Hematopoietic multipotent progenitor cell treated with erythropoietin and hydrocortisone succinate and interleukin-3 and kit ligand, for 15 days (in vitro differentiated cells): ENCODE measurements at regions not wholly inside any gene's neighbourhood (a gene's known extent, or its start where the extent isn't known, plus 50 kb on each side); places are given as distances from the start of the nearest gene placed in this dataset.
"Not testable (repeated sequence)": the region's sequence is repeated elsewhere in the genome, so short reads cannot be mapped to it uniquely, and the experiment has no call there.

Experiments
- DNase-seq: peaks from one replicate; pipeline ENCODE4 v3.0.0-alpha.2; 2015; ENCODE audit warnings: low spot score

GRCh38 chr2:89960570-89960969 is 1269.1 kb downstream of the RPIA start:
- DNase-seq, result not testable (repeated sequence)

GRCh38 chr2:89968567-89968966 is 1277.1 kb downstream of the RPIA start:
- not testable (repeated sequence) for DNase-seq

- DNase-seq, result not testable (repeated sequence)
Observed at GRCh38 chr2:89969190-89969589, 1277.7 kb downstream of the RPIA start.

- not testable (repeated sequence) for DNase-seq
Observed at GRCh38 chr2:89973849-89974248, 1282.4 kb downstream of the RPIA start.

GRCh38 chr2:89979826-89980537 is 1288.5 kb downstream of the RPIA start:
- not testable (repeated sequence) for DNase-seq

- not testable (repeated sequence) for DNase-seq
Observed at GRCh38 chr2:89982246-89982645, 1290.8 kb downstream of the RPIA start.

DNA sequence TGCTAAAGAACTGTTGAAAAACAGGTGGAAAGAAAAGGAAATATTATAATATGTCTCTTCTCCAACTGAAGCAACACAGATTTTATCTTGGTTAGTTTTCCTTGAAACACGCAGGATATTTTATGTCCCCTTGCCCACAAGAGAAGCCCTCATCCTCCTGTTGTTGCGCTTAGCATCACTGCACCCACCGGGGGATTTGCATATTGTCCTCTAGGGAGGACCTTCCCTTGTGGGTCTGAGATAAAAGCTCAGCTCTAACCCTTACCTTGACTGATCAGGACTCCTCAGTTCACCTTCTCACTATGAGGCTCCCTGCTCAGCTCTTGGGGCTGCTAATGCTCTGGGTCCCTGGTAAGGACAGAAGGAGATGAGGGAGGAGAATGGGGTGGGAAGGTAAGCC is 1294.2 kb downstream of the RPIA start:
- not testable (repeated sequence) for DNase-seq

- not testable (repeated sequence) for DNase-seq
Observed at GRCh38 chr2:89986532-89986931, 1295.1 kb downstream of the RPIA start.

- not testable (repeated sequence) for DNase-seq
Observed at GRCh38 chr2:89996779-89997178, 1305.3 kb downstream of the RPIA start.

DNA sequence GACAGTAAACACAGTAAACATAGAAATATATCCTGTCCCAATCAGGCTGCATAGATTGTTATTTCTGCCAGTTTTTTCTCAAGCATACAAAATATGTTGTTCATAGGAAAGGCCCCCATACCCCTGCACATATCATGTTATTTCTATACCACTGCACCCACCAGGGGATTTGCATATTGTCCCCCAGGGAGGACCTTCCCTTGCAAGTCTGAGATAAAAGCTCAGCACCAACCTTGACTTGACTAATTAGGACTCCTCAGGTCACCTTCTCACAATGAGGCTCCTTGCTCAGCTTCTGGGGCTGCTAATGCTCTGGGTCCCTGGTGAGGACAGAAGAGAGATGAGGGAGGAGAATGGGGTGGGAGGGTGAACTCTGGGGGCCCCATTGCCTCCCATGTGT is 1313.1 kb downstream of the RPIA start:
- not testable (repeated sequence) for DNase-seq

DNA sequence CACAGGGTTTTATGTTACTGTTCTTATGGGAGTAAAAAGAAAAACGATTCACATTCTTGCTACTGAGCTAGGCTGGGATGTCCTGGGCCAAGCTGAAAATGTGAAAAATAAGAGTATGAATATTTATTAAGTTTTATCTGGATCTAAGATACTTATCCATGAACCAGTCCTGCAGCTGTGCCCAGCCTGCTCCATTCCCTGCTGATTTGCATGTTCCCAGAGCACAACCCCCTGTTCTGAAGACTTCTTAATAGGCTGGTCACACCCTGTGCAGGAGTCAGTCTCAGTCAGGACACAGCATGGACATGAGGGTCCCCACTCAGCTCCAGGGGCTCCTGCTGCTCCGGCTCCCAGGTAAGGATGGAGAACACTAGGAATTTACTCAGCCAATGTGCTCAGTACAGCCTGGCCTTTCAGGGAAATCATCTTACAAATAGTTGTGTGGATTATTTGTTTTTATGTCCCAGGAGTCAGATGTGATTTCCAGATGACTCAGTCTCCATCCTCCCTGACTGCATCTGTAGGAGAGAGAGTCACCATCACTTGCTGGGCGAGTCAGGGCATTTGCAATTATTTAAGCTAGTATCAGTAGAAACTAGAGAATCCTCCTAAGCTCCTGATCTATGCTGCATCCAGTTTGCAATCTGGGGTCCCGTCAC is 1319.1 kb downstream of the RPIA start:
- not testable (repeated sequence) for DNase-seq

GRCh38 chr2:90011101-90011443 is 1319.6 kb downstream of the RPIA start:
- not testable (repeated sequence) for DNase-seq

DNA sequence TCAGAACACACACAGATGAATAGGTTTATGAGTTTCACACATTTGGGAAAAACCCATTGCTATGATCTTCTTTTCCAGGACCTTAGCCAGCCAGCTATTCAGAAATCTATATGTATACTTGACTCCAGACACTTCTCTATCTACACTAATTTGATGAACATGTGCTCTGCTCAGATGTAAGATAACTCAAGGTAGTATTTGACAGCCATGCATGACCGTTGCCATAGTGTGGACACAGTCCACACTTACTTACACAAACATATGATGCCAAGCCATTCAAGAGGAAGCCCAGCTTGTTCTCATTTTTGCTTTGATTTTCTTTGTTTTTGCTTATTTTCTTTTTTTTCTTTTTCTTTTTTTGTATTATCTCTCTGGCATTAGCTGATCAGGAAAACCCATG is 1328.4 kb downstream of the RPIA start:
- DNase-seq, result not testable (repeated sequence)

DNA sequence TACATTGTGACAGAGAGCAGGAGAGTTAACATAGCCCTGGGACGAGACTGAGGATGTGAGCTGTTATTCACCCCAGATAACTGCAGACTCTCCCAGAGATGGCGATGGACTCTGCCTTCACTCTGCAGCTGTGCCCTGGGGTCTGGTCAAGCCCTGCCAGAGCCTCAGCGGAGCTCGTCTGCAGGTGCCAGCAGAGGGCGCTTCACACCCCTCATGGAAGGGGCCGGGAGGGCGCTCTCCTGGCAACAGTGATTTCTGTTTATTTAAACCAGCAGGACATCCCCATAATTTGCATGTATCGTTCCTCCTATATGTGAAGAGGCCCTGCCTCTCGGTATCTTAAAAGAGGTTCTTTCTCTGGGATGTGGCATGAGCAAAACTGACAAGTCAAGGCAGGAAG is 1329.8 kb downstream of the RPIA start:
- DNase-seq, result not testable (repeated sequence)

DNA sequence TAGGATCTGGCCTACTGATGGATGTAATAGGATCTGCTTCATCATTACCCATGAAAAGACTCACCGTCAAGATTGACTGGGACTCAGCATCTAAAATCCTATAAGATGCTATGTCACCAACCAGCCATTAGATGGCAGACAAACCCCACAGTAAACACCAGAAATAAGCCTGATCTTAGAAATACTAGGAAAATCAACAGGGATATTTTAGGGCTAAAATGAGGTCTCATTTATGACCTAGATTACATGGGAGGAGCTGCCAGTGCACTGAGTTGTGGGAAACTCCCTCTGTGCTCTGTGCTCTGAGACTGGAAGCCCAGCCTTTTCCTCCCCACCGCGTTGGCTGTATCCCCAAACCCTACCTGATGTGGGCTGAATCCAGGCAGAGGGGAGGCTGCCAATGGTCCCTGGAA is 1335.8 kb downstream of the RPIA start:
- DNase-seq, result not testable (repeated sequence)

- not testable (repeated sequence) for DNase-seq
Observed at GRCh38 chr2:90028381-90029079, 1337.1 kb downstream of the RPIA start.

DNA sequence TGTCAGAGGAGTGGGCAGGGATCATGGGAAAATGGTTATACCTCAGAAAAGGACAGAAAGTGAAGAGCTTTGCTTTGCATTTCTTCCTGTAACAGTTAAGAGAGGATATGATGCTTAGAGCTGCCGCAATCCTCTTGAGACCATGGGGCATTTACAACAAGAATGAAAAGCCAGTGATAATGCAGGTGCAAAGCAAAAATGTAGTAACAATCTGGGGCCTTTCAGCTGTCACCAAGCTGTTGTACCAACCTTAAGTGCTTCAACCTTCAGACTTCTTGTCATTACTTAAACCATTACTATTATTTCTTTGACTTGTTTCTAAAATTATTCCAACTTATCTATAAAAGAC is 1337.6 kb downstream of the RPIA start:
- DNase-seq, result not testable (repeated sequence)

DNA sequence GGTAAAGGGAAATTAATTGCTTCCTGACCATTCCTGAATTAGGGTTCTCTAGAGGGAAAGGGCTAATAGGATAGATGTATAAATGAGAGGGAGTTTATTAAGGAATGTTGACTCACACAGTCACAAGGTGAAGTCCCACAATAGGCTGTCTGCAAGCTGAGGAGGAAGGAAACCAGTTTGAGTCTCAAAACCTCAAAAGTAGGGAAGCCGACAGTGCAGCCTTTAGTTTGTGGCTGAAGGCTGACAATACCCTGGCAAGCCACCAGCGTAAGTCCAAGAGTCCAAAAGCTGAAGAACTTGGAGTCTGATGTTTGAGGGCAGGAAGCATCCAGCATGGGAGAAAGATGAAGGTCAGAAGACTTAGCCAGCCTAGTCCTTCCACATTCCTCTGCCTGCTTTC is 1340.8 kb downstream of the RPIA start:
- DNase-seq, result not testable (repeated sequence)

GRCh38 chr2:90036335-90036734 is 1344.9 kb downstream of the RPIA start:
- DNase-seq, result not testable (repeated sequence)

GRCh38 chr2:90039093-90039492 is 1347.6 kb downstream of the RPIA start:
- DNase-seq, result not testable (repeated sequence)

DNA sequence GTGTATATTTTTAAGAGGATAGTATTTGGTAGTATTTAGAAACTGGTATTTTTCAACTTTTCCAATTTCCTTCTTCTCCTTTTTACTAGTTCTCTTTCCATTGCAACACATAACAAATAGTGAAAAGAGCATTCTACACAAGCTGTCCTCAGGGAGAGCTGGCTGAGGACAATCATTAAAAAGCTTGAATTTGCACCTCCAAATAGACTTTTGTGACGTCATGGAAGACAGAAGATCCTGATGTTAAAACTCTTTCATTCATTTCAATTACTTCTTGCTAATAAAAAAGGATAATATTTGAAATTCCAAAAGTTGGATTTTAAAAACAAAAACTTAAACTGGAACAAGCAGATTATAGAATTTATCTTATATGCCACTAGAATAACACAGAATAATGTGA is 1356.3 kb downstream of the RPIA start:
- DNase-seq, result not testable (repeated sequence)

GRCh38 chr2:90052113-90052631 is 1360.7 kb downstream of the RPIA start:
- DNase-seq, result not testable (repeated sequence)
